GM19467 (cell line): ENCODE measurements at regions not wholly inside any gene's neighbourhood (a gene's known extent, or its start where the extent isn't known, plus 50 kb on each side); places are given as distances from the start of the nearest gene placed in this dataset.

ENCODE experiments used
- ATAC-seq: cut with Tn5 transposase; IDR thresholded peaks from one replicate; pipeline ENCODE4 v1.9.1; 2021; ENCODE audit warnings: mild to moderate bottlenecking, moderate library complexity; ENCODE audit not compliant: unreplicated experiment

GRCh38 chr2:193973781-193974180 lies 1683.2 kb upstream of the SLC39A10 start:
- no peak for ATAC-seq

- no peak for ATAC-seq
Observed at GRCh38 chr2:193966590-193966989, 1690.4 kb upstream of the SLC39A10 start.

GRCh38 chr2:193965263-193965662 lies 1691.8 kb upstream of the SLC39A10 start:
- ATAC-seq: no peak

GRCh38 chr2:193963472-193964119 lies 1693.4 kb upstream of the SLC39A10 start:
- no peak for ATAC-seq

GRCh38 chr2:193946806-193947205 lies 1710.2 kb upstream of the SLC39A10 start:
- no peak for ATAC-seq

GRCh38 chr2:193943406-193943960 lies 1713.5 kb upstream of the SLC39A10 start:
- no peak for ATAC-seq

GRCh38 chr2:193935114-193935513 lies 1721.9 kb upstream of the SLC39A10 start:
- ATAC-seq: no peak

- no peak for ATAC-seq
Observed at GRCh38 chr2:193929131-193929530, 1727.9 kb upstream of the SLC39A10 start.

- no peak for ATAC-seq
Observed at GRCh38 chr2:193907561-193907960, 1712.8 kb upstream of the TMEFF2 start.

GRCh38 chr2:193900292-193900691 lies 1705.6 kb upstream of the TMEFF2 start:
- ATAC-seq: no peak

- no peak for ATAC-seq
Observed at GRCh38 chr2:193895226-193895625, 1700.5 kb upstream of the TMEFF2 start.

- no peak for ATAC-seq
Observed at GRCh38 chr2:193894081-193894480, 1699.3 kb upstream of the TMEFF2 start.

GRCh38 chr2:193891023-193891422 lies 1696.3 kb upstream of the TMEFF2 start:
- no peak for ATAC-seq

GRCh38 chr2:193885419-193885818 lies 1690.7 kb upstream of the TMEFF2 start:
- ATAC-seq: no peak

GRCh38 chr2:193883820-193884219 lies 1689.1 kb upstream of the TMEFF2 start:
- ATAC-seq: no peak

- ATAC-seq: no peak
Observed at GRCh38 chr2:193876980-193877379, 1682.2 kb upstream of the TMEFF2 start.

- ATAC-seq: no peak
Observed at GRCh38 chr2:193869564-193869963, 1674.8 kb upstream of the TMEFF2 start.

- ATAC-seq: no peak
Observed at GRCh38 chr2:193868833-193869232, 1674.1 kb upstream of the TMEFF2 start.

- no peak for ATAC-seq
Observed at GRCh38 chr2:193868132-193868531, 1673.4 kb upstream of the TMEFF2 start.

- ATAC-seq: no peak
Observed at GRCh38 chr2:193867454-193867853, 1672.7 kb upstream of the TMEFF2 start.

GRCh38 chr2:193861557-193861956 lies 1666.8 kb upstream of the TMEFF2 start:
- ATAC-seq: no peak

- ATAC-seq: no peak
Observed at GRCh38 chr2:193847991-193848390, 1653.3 kb upstream of the TMEFF2 start.

GRCh38 chr2:193847130-193847529 lies 1652.4 kb upstream of the TMEFF2 start:
- ATAC-seq: no peak
